Activated CD4-positive, alpha-beta T cell treated with anti-CD3 and anti-CD28 coated beads for 36 hours (primary cell): ENCODE measurements at regions not wholly inside any gene's neighbourhood (a gene's known extent, or its start where the extent isn't known, plus 50 kb on each side); places are given as distances from the start of the nearest gene placed in this dataset.

Experiments used
- ATAC-seq: fragments of 200-7000 bp; cut with Tn5 transposase; one replicate; pipeline ENCODE4 v1.10.0; 2021; ENCODE audit warnings: mild to moderate bottlenecking, moderate library complexity
- CTCF ChIA-PET: fragments of 350-600 bp; sonication (Branson Sonifier 250); formaldehyde crosslinking; loops from one replicate; lab custom pipeline; 2021; ENCODE audit warnings: antibody characterized with exemption; lab: Charles Lee
- POLR2A ChIA-PET: fragments of 350-600 bp; sonication (Branson Sonifier 250); formaldehyde crosslinking; loops from one replicate; lab custom pipeline; 2021; ENCODE audit warnings: antibody characterized with exemption, inconsistent platforms; lab: Charles Lee
- DNase-seq: peaks from one replicate; pipeline ENCODE4 v3.0.0-alpha.2; 2020
- H3K27ac Mint-ChIP-seq: one replicate; pipeline ENCODE4 v1.8.0; 2021; ENCODE audit warnings: mixed read lengths
- H3K27me3 Mint-ChIP-seq: one replicate; pipeline ENCODE4 v1.8.0; 2021; ENCODE audit warnings: mixed read lengths
- H3K36me3 Mint-ChIP-seq: one replicate; pipeline ENCODE4 v1.8.0; 2021; ENCODE audit warnings: low read depth, mixed read lengths
- H3K4me1 Mint-ChIP-seq: one replicate; pipeline ENCODE4 v1.8.0; 2021; ENCODE audit warnings: mixed read lengths
- H3K4me3 Mint-ChIP-seq: one replicate; pipeline ENCODE4 v1.8.0; 2021; ENCODE audit warnings: mild to moderate bottlenecking, moderate library complexity, mixed read lengths
- H3K9me3 Mint-ChIP-seq: one replicate; pipeline ENCODE4 v1.8.0; 2021; ENCODE audit warnings: low read depth, mixed read lengths
- intact Hi-C, 2 experiments: fragments of 100-400 bp; cut with DNase I in 1 of 2; cut with micrococcal nuclease in 1 of 2; formaldehyde crosslinking; loops; one replicate each; pipeline versions ENCODE4 v1.14.2 to v1.15.1; 2022 to 2024; cut with DNase I, micrococcal nuclease

- POLR2A ChIA-PET, result no interaction called here
- H3K27ac Mint-ChIP-seq, result no peak overlapping the region
- no peak for ATAC-seq
Measured at GRCh38 chr22:48096411-48096810, 1334.0 kb downstream of the TBC1D22A start.

GRCh38 chr22:48093981-48094380, 1331.5 kb downstream of the TBC1D22A start:
- ChIA-PET POLR2A (no interaction called here), CTCF (interaction anchor here (0.7 kb wide), 1 partner anchor 18 kb away, joined by 3 read pairs; no protein-coding TSS in a partner anchor)
- ATAC-seq, result no peak
- H3K9me3 Mint-ChIP-seq, result no peaks in the 10 kb centered on the region
- DNase-seq, result no peak
- no peaks in the 10 kb centered on the region for H3K36me3 Mint-ChIP-seq
- H3K27me3 Mint-ChIP-seq, result peaks cover 8% of the 10 kb centered on the region
- intact Hi-C loops, result no loop called here
- no peak overlapping the region for H3K27ac Mint-ChIP-seq
- no peak overlapping the region for H3K4me3 Mint-ChIP-seq
- peaks cover 17% of the 10 kb centered on the region for H3K4me1 Mint-ChIP-seq

More at GRCh38 chr22:48096411-48096810, 1334.0 kb downstream of the TBC1D22A start:
- intact Hi-C loops, result loop anchor here in 1 of 2 experiments (5.0 kb wide), 1 partner anchor 1359 kb away; the partner anchor contains the start of gene CERK
- Mint-ChIP-seq H3K27me3 (peaks cover 2% of the 10 kb centered on the region), H3K9me3 (no peaks in the 10 kb centered on the region), H3K36me3 (no peaks in the 10 kb centered on the region), H3K4me1 (peaks cover 21% of the 10 kb centered on the region), H3K4me3 (no peak overlapping the region)
- DNase-seq, result no peak
- CTCF ChIA-PET, result no interaction called here

- no peak overlapping the region for H3K27ac Mint-ChIP-seq
- no peak for ATAC-seq
- CTCF ChIA-PET, result no interaction called here
- H3K9me3 Mint-ChIP-seq, result no peaks in the 10 kb centered on the region
- intact Hi-C loops, result no loop called here
- H3K27me3 Mint-ChIP-seq, result peaks cover 8% of the 10 kb centered on the region
- POLR2A ChIA-PET, result no interaction called here
- DNase-seq, result no peak
- no peak overlapping the region for H3K4me3 Mint-ChIP-seq
- H3K36me3 Mint-ChIP-seq, result no peaks in the 10 kb centered on the region
- peaks cover 5% of the 10 kb centered on the region for H3K4me1 Mint-ChIP-seq
Measured at GRCh38 chr22:48092866-48093265, 1330.4 kb downstream of the TBC1D22A start.

- ChIA-PET CTCF (no interaction called here), POLR2A (no interaction called here)
- H3K27me3 Mint-ChIP-seq, result peaks cover 8% of the 10 kb centered on the region
- ATAC-seq, result no peak
- intact Hi-C loops, result no loop called here
- no peaks in the 10 kb centered on the region for H3K9me3 Mint-ChIP-seq
- H3K27ac Mint-ChIP-seq, result no peak overlapping the region
- no peaks in the 10 kb centered on the region for H3K4me1 Mint-ChIP-seq
- no peak overlapping the region for H3K4me3 Mint-ChIP-seq
- DNase-seq, result no peak
- H3K36me3 Mint-ChIP-seq, result no peaks in the 10 kb centered on the region
Measured at GRCh38 chr22:48091656-48092223, 1329.3 kb downstream of the TBC1D22A start.

GRCh38 chr22:48091060-48091650, 1328.7 kb downstream of the TBC1D22A start:
- POLR2A ChIA-PET, result no interaction called here
- H3K4me3 Mint-ChIP-seq, result no peak overlapping the region
- H3K36me3 Mint-ChIP-seq, result no peaks in the 10 kb centered on the region
- no peak for DNase-seq
- no peak overlapping the region for H3K27ac Mint-ChIP-seq
- intact Hi-C loops, result no loop called here
- H3K27me3 Mint-ChIP-seq, result peaks cover 8% of the 10 kb centered on the region
- H3K9me3 Mint-ChIP-seq, result no peaks in the 10 kb centered on the region
- H3K4me1 Mint-ChIP-seq, result no peaks in the 10 kb centered on the region
- CTCF ChIA-PET, result no interaction called here
- ATAC-seq, result no peak

GRCh38 chr22:48090332-48090672, 1327.9 kb downstream of the TBC1D22A start:
- Mint-ChIP-seq H3K27me3 (peaks cover 11% of the 10 kb centered on the region), H3K36me3 (no peaks in the 10 kb centered on the region), H3K4me3 (no peak overlapping the region), H3K9me3 (no peaks in the 10 kb centered on the region), H3K27ac (no peak overlapping the region), H3K4me1 (no peaks in the 10 kb centered on the region)
- intact Hi-C loops, result no loop called here
- ATAC-seq (no peak), DNase-seq (no peak)
- ChIA-PET POLR2A (no interaction called here), CTCF (no interaction called here)

- POLR2A ChIA-PET, result no interaction called here
- Mint-ChIP-seq H3K27me3 (peaks cover 11% of the 10 kb centered on the region), H3K4me3 (no peak overlapping the region), H3K9me3 (no peaks in the 10 kb centered on the region), H3K27ac (no peak overlapping the region), H3K4me1 (no peaks in the 10 kb centered on the region), H3K36me3 (no peaks in the 10 kb centered on the region)
- CTCF ChIA-PET, result no interaction called here
- DNase-seq (peak; percentile 39), ATAC-seq (no peak)
- intact Hi-C loops, result no loop called here
Measured at GRCh38 chr22:48089601-48090331, 1327.3 kb downstream of the TBC1D22A start.

GRCh38 chr22:48088926-48089536, 1326.6 kb downstream of the TBC1D22A start:
- intact Hi-C loops, result no loop called here
- H3K4me3 Mint-ChIP-seq, result no peak overlapping the region
- no peaks in the 10 kb centered on the region for H3K36me3 Mint-ChIP-seq
- no peak overlapping the region for H3K27ac Mint-ChIP-seq
- no peaks in the 10 kb centered on the region for H3K9me3 Mint-ChIP-seq
- H3K27me3 Mint-ChIP-seq, result peaks cover 14% of the 10 kb centered on the region
- peaks cover 6% of the 10 kb centered on the region for H3K4me1 Mint-ChIP-seq
- CTCF ChIA-PET, result no interaction called here
- POLR2A ChIA-PET, result no interaction called here
- DNase-seq, result no peak
- no peak for ATAC-seq

- H3K9me3 Mint-ChIP-seq, result no peaks in the 10 kb centered on the region
- intact Hi-C loops, result no loop called here
- CTCF ChIA-PET, result no interaction called here
Measured at GRCh38 chr22:48088251-48088650, 1325.8 kb downstream of the TBC1D22A start.

GRCh38 chr22:48085901-48086645, 1323.6 kb downstream of the TBC1D22A start:
- Mint-ChIP-seq H3K9me3 (no peaks in the 10 kb centered on the region), H3K27ac (no peak overlapping the region), H3K27me3 (peaks cover 17% of the 10 kb centered on the region), H3K4me3 (no peak overlapping the region), H3K36me3 (no peaks in the 10 kb centered on the region), H3K4me1 (peaks cover 6% of the 10 kb centered on the region)
- POLR2A ChIA-PET, result no interaction called here
- no peak for DNase-seq
- CTCF ChIA-PET, result no interaction called here
- intact Hi-C loops, result no loop called here
- ATAC-seq, result no peak

More at GRCh38 chr22:48088251-48088650, 1325.8 kb downstream of the TBC1D22A start:
- Mint-ChIP-seq H3K27me3 (peaks cover 14% of the 10 kb centered on the region), H3K4me3 (no peak overlapping the region), H3K36me3 (no peaks in the 10 kb centered on the region), H3K4me1 (peaks cover 6% of the 10 kb centered on the region), H3K27ac (no peak overlapping the region)
- POLR2A ChIA-PET, result no interaction called here
- no peak for DNase-seq
- ATAC-seq, result no peak

- H3K36me3 Mint-ChIP-seq, result no peaks in the 10 kb centered on the region
- peaks cover 7% of the 10 kb centered on the region for H3K4me1 Mint-ChIP-seq
- ChIA-PET CTCF (no interaction called here), POLR2A (no interaction called here)
- DNase-seq (no peak), ATAC-seq (no peak)
- H3K27ac Mint-ChIP-seq, result no peak overlapping the region
- no peak overlapping the region for H3K4me3 Mint-ChIP-seq
- intact Hi-C loops, result no loop called here
- H3K9me3 Mint-ChIP-seq, result no peaks in the 10 kb centered on the region
- H3K27me3 Mint-ChIP-seq, result peaks cover 20% of the 10 kb centered on the region
Measured at GRCh38 chr22:48084729-48085050, 1322.2 kb downstream of the TBC1D22A start.
